Endodermal cell (in vitro differentiated cells): ENCODE measurements at regions not wholly inside any gene's neighbourhood (a gene's known extent, or its start where the extent isn't known, plus 50 kb on each side); places are given as distances from the start of the nearest gene placed in this dataset.

Experiments used
- DNase-seq: peaks from one replicate; pipeline ENCODE4 v3.0.0-alpha.2; 2017
- H3K27ac ChIP-seq: 2 replicates; pipeline ENCODE4 v1.5.1; 2013; ENCODE audit warnings: mild to moderate bottlenecking, low read depth, low read length, moderate library complexity
- H3K27me3 ChIP-seq: 2 replicates; pipeline ENCODE4 v1.6.1; 2013; ENCODE audit warnings: mild to moderate bottlenecking, low read length, moderate library complexity; ENCODE audit not compliant: insufficient read depth, control insufficient read depth, poor library complexity, severe bottlenecking
- H3K36me3 ChIP-seq: 2 replicates; pipeline ENCODE4 v1.7.0; 2013; ENCODE audit warnings: mild to moderate bottlenecking, low read length, moderate library complexity; ENCODE audit not compliant: control insufficient read depth, insufficient read depth
- H3K4me1 ChIP-seq: one replicate; pipeline ENCODE4 v1.7.0; 2013; ENCODE audit warnings: low read length; ENCODE audit not compliant: control insufficient read depth, insufficient read depth
- H3K4me3 ChIP-seq: 2 replicates; pipeline ENCODE4 v1.5.1; 2013; ENCODE audit warnings: mild to moderate bottlenecking, low read length, moderate library complexity
- H3K9ac ChIP-seq: 2 replicates; pipeline ENCODE4 v1.6.1; 2013; ENCODE audit warnings: mild to moderate bottlenecking, low read length, moderate library complexity; ENCODE audit not compliant: poor library complexity, severe bottlenecking; ENCODE audit errors: extremely low read depth
- H3K9me3 ChIP-seq: 2 replicates; pipeline ENCODE4 v1.6.1; 2013; ENCODE audit warnings: mild to moderate bottlenecking, low read length, moderate library complexity; ENCODE audit not compliant: control insufficient read depth
- H3K27ac Mint-ChIP-seq: 2 replicates; pipeline ENCODE4 v1.8.0; 2020; ENCODE audit warnings: mixed read lengths
- H3K27me3 Mint-ChIP-seq: 2 replicates; pipeline ENCODE4 v1.8.0; 2021; ENCODE audit warnings: mild to moderate bottlenecking, mixed read lengths; ENCODE audit not compliant: insufficient read depth
- H3K36me3 Mint-ChIP-seq: 2 replicates; pipeline ENCODE4 v1.8.0; 2020; ENCODE audit warnings: low read depth, mixed read lengths
- H3K4me1 Mint-ChIP-seq: 2 replicates; pipeline ENCODE4 v1.8.0; 2020; ENCODE audit warnings: mixed read lengths
- H3K4me3 Mint-ChIP-seq: 2 replicates; pipeline ENCODE4 v1.8.0; 2020; ENCODE audit warnings: mild to moderate bottlenecking, moderate library complexity, mixed read lengths
- H3K9me3 Mint-ChIP-seq: 2 replicates; pipeline ENCODE4 v1.8.0; 2020; ENCODE audit warnings: mild to moderate bottlenecking, mixed read lengths
- WGBS, 2 experiments: methylation state at CpG; one replicate each; pipeline versions ENCODE4 v1.1.5 to v1.1.7; 2013; ENCODE audit warnings: missing lambda C conversion rate in 2 of 2, mixed read lengths in 1 of 2; ENCODE audit not compliant: insufficient coverage in 1 of 2, insufficient read length in 1 of 2; 5-methylcytosine and 5-hydroxymethylcytosine counted together
- TF ChIP-seq, protein P1 (sequence below): fragments of 200-600 bp; sonication (generic); conservative IDR thresholded peaks from 2 replicates; pipeline ENCODE4 v1.5.0; 2021; ENCODE audit warnings: antibody characterized with exemption, mild to moderate bottlenecking

DNA sequence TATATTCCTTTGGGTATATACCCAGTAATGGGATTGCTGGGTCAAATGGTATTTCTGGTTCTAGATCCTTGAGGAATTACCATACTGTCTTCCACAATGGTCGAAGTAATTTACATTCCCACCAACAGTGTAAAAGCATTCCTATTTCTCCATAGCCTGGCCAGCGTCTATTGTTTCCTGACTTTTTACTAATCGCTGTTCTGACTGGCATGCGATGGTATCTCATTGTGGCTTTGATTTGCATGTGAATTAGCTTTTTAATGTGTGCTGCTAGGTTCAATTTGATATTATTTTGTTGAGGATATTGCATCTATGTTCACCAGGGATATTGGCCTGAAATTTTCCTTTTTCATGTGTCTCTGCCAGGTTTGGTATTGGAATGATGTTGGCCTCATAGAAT lies 67.4 kb upstream of the VRK2 start:
- H3K4me3 ChIP-seq, result no peak overlapping the region
- TF ChIP-seq, protein P1, sequence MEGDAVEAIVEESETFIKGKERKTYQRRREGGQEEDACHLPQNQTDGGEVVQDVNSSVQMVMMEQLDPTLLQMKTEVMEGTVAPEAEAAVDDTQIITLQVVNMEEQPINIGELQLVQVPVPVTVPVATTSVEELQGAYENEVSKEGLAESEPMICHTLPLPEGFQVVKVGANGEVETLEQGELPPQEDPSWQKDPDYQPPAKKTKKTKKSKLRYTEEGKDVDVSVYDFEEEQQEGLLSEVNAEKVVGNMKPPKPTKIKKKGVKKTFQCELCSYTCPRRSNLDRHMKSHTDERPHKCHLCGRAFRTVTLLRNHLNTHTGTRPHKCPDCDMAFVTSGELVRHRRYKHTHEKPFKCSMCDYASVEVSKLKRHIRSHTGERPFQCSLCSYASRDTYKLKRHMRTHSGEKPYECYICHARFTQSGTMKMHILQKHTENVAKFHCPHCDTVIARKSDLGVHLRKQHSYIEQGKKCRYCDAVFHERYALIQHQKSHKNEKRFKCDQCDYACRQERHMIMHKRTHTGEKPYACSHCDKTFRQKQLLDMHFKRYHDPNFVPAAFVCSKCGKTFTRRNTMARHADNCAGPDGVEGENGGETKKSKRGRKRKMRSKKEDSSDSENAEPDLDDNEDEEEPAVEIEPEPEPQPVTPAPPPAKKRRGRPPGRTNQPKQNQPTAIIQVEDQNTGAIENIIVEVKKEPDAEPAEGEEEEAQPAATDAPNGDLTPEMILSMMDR, result no peak
- no peaks in the 10 kb centered on the region for H3K9me3 ChIP-seq
- H3K4me1 ChIP-seq, result no peaks in the 10 kb centered on the region
- no peak for DNase-seq
- Mint-ChIP-seq H3K9me3 (peaks cover 4% of the 10 kb centered on the region), H3K4me3 (no peak overlapping the region), H3K27ac (no peak overlapping the region), H3K36me3 (no peaks in the 10 kb centered on the region), H3K4me1 (peaks cover 11% of the 10 kb centered on the region), H3K27me3 (no peaks in the 10 kb centered on the region)
- H3K36me3 ChIP-seq, result no peaks in the 10 kb centered on the region
- no peak overlapping the region for H3K27ac ChIP-seq
- WGBS, 2 experiments, result 86 to 90% methylated on average over 1 to 4 of the region's 4 CpGs
- H3K27me3 ChIP-seq, result peaks cover 10% of the 10 kb centered on the region
- no peak overlapping the region for H3K9ac ChIP-seq

DNA sequence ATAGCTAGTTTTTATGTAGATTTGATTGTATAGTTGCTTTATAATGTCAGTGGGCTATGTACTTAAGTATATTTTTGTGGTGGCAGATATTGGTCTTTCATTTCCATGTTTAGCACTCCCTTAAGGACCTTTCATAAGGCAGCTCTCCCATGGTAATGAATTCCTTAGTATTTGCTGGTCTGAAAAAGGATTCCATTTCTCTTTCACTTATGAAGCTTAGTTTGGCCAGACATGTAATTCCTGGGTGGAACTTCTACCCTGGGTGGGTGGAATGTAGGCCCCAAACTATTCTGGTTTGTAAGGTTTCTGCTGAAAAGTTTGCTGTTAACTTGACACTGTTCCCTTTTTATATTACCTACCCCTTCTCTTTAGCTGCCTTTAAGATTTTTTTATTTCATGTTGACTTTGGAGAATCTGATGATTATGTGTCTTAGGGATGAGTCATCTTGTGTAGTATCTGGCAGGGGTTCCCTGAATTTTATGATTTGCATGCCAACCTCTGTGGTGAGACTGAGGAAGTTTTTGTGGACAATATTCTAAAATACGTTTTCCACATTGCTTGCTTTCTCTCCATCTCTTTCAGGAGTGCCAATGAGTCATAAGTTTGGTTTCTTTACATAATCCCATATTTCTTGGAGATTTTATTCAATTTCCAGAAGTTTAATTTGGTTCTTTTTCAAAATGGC lies 65.4 kb upstream of the VRK2 start:
- no peak overlapping the region for H3K27ac ChIP-seq
- H3K36me3 Mint-ChIP-seq, result no peaks in the 10 kb centered on the region
- H3K27me3 Mint-ChIP-seq, result no peaks in the 10 kb centered on the region
- TF ChIP-seq, protein P1, result no peak
- no peak overlapping the region for H3K4me3 Mint-ChIP-seq
- 100% methylated on average over 1 of the region's 1 CpG for WGBS, 2 experiments
- no peak for DNase-seq
- H3K4me3 ChIP-seq, result no peak overlapping the region
- H3K4me1 ChIP-seq, result no peaks in the 10 kb centered on the region
- H3K9me3 ChIP-seq, result no peaks in the 10 kb centered on the region
- H3K9ac ChIP-seq, result no peak overlapping the region
- H3K36me3 ChIP-seq, result no peaks in the 10 kb centered on the region
- H3K9me3 Mint-ChIP-seq, result peaks cover 4% of the 10 kb centered on the region
- peaks cover 10% of the 10 kb centered on the region for H3K27me3 ChIP-seq
- H3K27ac Mint-ChIP-seq, result no peak overlapping the region
- peaks cover 11% of the 10 kb centered on the region for H3K4me1 Mint-ChIP-seq

DNA sequence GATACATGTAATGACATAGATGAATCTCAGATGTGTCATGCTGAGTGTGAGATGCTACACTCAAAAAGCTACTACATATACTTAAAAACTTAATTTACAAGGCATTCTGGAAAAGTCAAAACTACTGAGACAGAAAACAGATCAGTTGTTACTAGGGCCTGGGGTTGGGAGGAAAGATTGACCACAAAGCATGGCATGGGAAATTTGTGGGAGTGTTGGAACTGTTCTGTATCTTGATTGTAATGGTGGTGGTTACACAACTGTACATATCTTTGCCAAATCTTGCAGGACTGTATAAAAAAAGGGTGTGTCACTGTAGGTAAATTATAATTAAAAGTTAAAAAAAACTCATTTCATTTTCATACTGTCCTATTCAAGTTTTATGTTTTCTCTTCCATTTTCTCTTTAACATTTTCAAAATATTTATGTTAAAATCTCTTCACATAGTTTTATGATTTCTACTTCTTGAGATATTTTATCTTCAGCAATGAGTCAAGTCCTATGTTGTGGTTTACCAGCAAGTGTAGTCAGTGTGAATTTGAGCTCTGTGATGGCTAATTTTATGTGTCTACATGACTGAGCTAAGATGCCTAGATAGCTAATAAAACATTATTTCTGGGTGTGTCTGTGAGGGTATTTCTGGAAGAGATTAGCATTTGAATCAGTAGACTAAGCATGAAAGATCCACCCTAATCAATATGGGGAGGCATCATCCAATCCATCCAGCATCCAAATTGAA lies 58.6 kb upstream of the VRK2 start:
- Mint-ChIP-seq H3K27me3 (no peaks in the 10 kb centered on the region), H3K36me3 (no peaks in the 10 kb centered on the region), H3K9me3 (no peaks in the 10 kb centered on the region), H3K4me1 (peaks cover 8% of the 10 kb centered on the region), H3K4me3 (no peak overlapping the region), H3K27ac (no peak overlapping the region)
- Histone ChIP-seq H3K27ac (no peak overlapping the region), H3K4me3 (no peak overlapping the region), H3K9me3 (no peaks in the 10 kb centered on the region), H3K36me3 (no peaks in the 10 kb centered on the region), H3K27me3 (no peaks in the 10 kb centered on the region), H3K9ac (no peak overlapping the region), H3K4me1 (no peaks in the 10 kb centered on the region)
- DNase-seq, result no peak
- TF ChIP-seq, protein P1, result no peak
